Occipital lobe (tissue), 1 donor: ENCODE measurements at regions not wholly inside any gene's neighbourhood (a gene's known extent, or its start where the extent isn't known, plus 50 kb on each side); places are given as distances from the start of the nearest gene placed in this dataset.
A peak's percentile ranks its signal among the peaks of the same experiment; 100 is the strongest.
"Not testable (repeated sequence)": the region's sequence is repeated elsewhere in the genome, so short reads cannot be mapped to it uniquely, and the experiment has no call there.

ENCODE experiments used
- DNase-seq: peaks from one replicate; lab custom pipeline; 2025; lab: John Stamatoyannopoulos, UW

- DNase-seq, result no peak
Measured at GRCh38 chr2:88859461-88859860, 168.0 kb downstream of the RPIA start.

GRCh38 chr2:88860421-88861075, 169.1 kb downstream of the RPIA start:
- no peak for DNase-seq

- DNase-seq, result no peak
Measured at GRCh38 chr2:88865801-88866371, 174.4 kb downstream of the RPIA start.

- DNase-seq, result no peak
Measured at GRCh38 chr2:88866756-88867155, 175.3 kb downstream of the RPIA start.

- DNase-seq, result no peak
Measured at GRCh38 chr2:88868861-88869260, 177.4 kb downstream of the RPIA start.

- no peak for DNase-seq
Measured at GRCh38 chr2:88870267-88870839, 178.9 kb downstream of the RPIA start.

GRCh38 chr2:88871336-88871735, 179.9 kb downstream of the RPIA start:
- DNase-seq, result no peak

- no peak for DNase-seq
Measured at GRCh38 chr2:88873620-88874019, 182.1 kb downstream of the RPIA start.

- DNase-seq, result no peak
Measured at GRCh38 chr2:88874063-88874657, 182.7 kb downstream of the RPIA start.

GRCh38 chr2:88875736-88876135, 184.3 kb downstream of the RPIA start:
- no peak for DNase-seq

GRCh38 chr2:88880441-88880953, 189.0 kb downstream of the RPIA start:
- peak; percentile 19 for DNase-seq

- no peak for DNase-seq
Measured at GRCh38 chr2:88885275-88885674, 193.8 kb downstream of the RPIA start.

- no peak for DNase-seq
Measured at GRCh38 chr2:88885679-88886416, 194.4 kb downstream of the RPIA start.

GRCh38 chr2:88887466-88887865, 196.0 kb downstream of the RPIA start:
- DNase-seq, result not testable (repeated sequence)

GRCh38 chr2:88892207-88892606, 200.7 kb downstream of the RPIA start:
- no peak for DNase-seq

- no peak for DNase-seq
Measured at GRCh38 chr2:88892788-88893187, 201.3 kb downstream of the RPIA start.

- DNase-seq, result no peak
Measured at GRCh38 chr2:88896971-88897370, 205.5 kb downstream of the RPIA start.

GRCh38 chr2:88897715-88898114, 206.2 kb downstream of the RPIA start:
- DNase-seq, result no peak

GRCh38 chr2:88903749-88904353, 212.4 kb downstream of the RPIA start:
- DNase-seq, result no peak

GRCh38 chr2:88913280-88913679, 221.8 kb downstream of the RPIA start:
- DNase-seq, result no peak

- no peak for DNase-seq
Measured at GRCh38 chr2:88919087-88919738, 227.7 kb downstream of the RPIA start.
